Upper lobe of left lung (tissue), 4 donors: ENCODE measurements at regions not wholly inside any gene's neighbourhood (a gene's known extent, or its start where the extent isn't known, plus 50 kb on each side); places are given as distances from the start of the nearest gene placed in this dataset.

Source experiments
- EP300 ChIP-seq, 4 donors: sonication (generic); formaldehyde crosslinking; IDR thresholded peaks; one replicate each; pipeline ENCODE4 v1.5.1; 2017; ENCODE audit warnings: antibody characterized with exemption in 4 of 4, control low read depth in 2 of 4
- POLR2A ChIP-seq, 4 donors: fragments of 450-650 bp; IDR thresholded peaks; one replicate each; pipeline ENCODE4 v1.5.1; 2016 to 2017; ENCODE audit warnings: antibody characterized with exemption in 4 of 4, mild to moderate bottlenecking in 2 of 4
- POLR2AphosphoS5 ChIP-seq, 2 donors: sonication (generic); formaldehyde crosslinking; IDR thresholded peaks; one replicate each; pipeline ENCODE4 v1.5.1; 2017; ENCODE audit warnings: antibody characterized with exemption in 2 of 2
- TF ChIP-seq, protein P1 (sequence below), 6 experiments: fragments of 450-650 bp in 4 of 6; fragments of 200-600 bp in 2 of 6; sonication (generic) in 2 of 6; IDR thresholded peaks; one replicate each; pipeline ENCODE4 v1.5.1; 2016 to 2019; ENCODE audit warnings: antibody characterized with exemption in 6 of 6

- TF ChIP-seq, protein P1, sequence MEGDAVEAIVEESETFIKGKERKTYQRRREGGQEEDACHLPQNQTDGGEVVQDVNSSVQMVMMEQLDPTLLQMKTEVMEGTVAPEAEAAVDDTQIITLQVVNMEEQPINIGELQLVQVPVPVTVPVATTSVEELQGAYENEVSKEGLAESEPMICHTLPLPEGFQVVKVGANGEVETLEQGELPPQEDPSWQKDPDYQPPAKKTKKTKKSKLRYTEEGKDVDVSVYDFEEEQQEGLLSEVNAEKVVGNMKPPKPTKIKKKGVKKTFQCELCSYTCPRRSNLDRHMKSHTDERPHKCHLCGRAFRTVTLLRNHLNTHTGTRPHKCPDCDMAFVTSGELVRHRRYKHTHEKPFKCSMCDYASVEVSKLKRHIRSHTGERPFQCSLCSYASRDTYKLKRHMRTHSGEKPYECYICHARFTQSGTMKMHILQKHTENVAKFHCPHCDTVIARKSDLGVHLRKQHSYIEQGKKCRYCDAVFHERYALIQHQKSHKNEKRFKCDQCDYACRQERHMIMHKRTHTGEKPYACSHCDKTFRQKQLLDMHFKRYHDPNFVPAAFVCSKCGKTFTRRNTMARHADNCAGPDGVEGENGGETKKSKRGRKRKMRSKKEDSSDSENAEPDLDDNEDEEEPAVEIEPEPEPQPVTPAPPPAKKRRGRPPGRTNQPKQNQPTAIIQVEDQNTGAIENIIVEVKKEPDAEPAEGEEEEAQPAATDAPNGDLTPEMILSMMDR (IDR thresholded peaks at IDR 0.05), result no peak
- TF ChIP-seq POLR2A (IDR thresholded peaks at IDR 0.05), result no peak
- no peak for TF ChIP-seq EP300 (IDR thresholded peaks at IDR 0.05)
- no peak for TF ChIP-seq POLR2AphosphoS5 (IDR thresholded peaks at IDR 0.05)
These were observed 127.0 kb downstream of the METTL4 start for GRCh38 chr18:2444201-2444875.
